Spleen (tissue), 11 donors: ENCODE measurements at regions not wholly inside any gene's neighbourhood (a gene's known extent, or its start where the extent isn't known, plus 50 kb on each side); places are given as distances from the start of the nearest gene placed in this dataset.

Experiments used
- DNase-seq: peaks from one replicate; pipeline ENCODE4 v3.0.0-alpha.2; 2020
- H3K27ac ChIP-seq, 8 donors: fragments of 200-600 bp; sonication (generic) in 7 of 8; 1 replicate in 4 of 8; 2 replicates in 4 of 8; pipeline versions ENCODE4 v1.5.0 to v1.8.0; 2016 to 2021; ENCODE audit warnings: inconsistent platforms in 4 of 8, mild to moderate bottlenecking in 4 of 8, moderate library complexity in 1 of 8
- H3K27me3 ChIP-seq, 7 donors: fragments of 200-600 bp; sonication (generic) in 6 of 7; replicated peaks in 1 of 7; 1 replicate in 4 of 7; 2 replicates in 3 of 7; pipeline versions ENCODE4 v1.5.0 to v1.8.0; 2016 to 2021; ENCODE audit warnings: inconsistent platforms in 3 of 7, mild to moderate bottlenecking in 1 of 7
- H3K36me3 ChIP-seq, 6 donors: fragments of 200-600 bp; sonication (generic) in 5 of 6; 1 replicate in 4 of 6; 2 replicates in 2 of 6; pipeline versions ENCODE4 v1.5.0 to v1.8.0; 2016 to 2021; ENCODE audit warnings: inconsistent platforms in 2 of 6
- H3K4me1 ChIP-seq, 6 donors: fragments of 200-600 bp; sonication (generic) in 5 of 6; 1 replicate in 3 of 6; 2 replicates in 3 of 6; pipeline versions ENCODE4 v1.5.0 to v1.8.0; 2016 to 2021; ENCODE audit warnings: inconsistent platforms in 3 of 6
- H3K4me3 ChIP-seq, 8 donors: fragments of 200-600 bp; sonication (generic) in 7 of 8; 1 replicate in 4 of 8; 2 replicates in 4 of 8; pipeline versions ENCODE4 v1.5.0 to v1.8.0; 2016 to 2021; ENCODE audit warnings: inconsistent platforms in 4 of 8, mild to moderate bottlenecking in 4 of 8, moderate library complexity in 2 of 8
- H3K9me3 ChIP-seq, 8 donors: fragments of 200-600 bp; sonication (generic) in 7 of 8; 1 replicate in 4 of 8; 2 replicates in 4 of 8; pipeline versions ENCODE4 v1.5.0 to v1.8.0; 2016 to 2021; ENCODE audit warnings: inconsistent platforms in 4 of 8
- CTCF ChIP-seq, 11 experiments: fragments of 200-600 bp in 7 of 11; fragments of 450-650 bp in 4 of 11; sonication (generic) in 4 of 11; IDR thresholded peaks in 8 of 11; conservative IDR thresholded peaks in 3 of 11; 1 replicate in 7 of 11; 2 replicates in 4 of 11; pipeline versions ENCODE4 v1.4.0 to v1.8.0; 2016 to 2021; ENCODE audit warnings: antibody characterized with exemption in 11 of 11, inconsistent platforms in 4 of 11, mild to moderate bottlenecking in 1 of 11
- POLR2A ChIP-seq, 3 donors: fragments of 450-650 bp; IDR thresholded peaks; one replicate each; pipeline ENCODE4 v1.5.1; 2017; ENCODE audit warnings: antibody characterized with exemption in 3 of 3, mild to moderate bottlenecking in 1 of 3
- POLR2AphosphoS5 ChIP-seq, 3 donors: sonication (generic); formaldehyde crosslinking; IDR thresholded peaks; one replicate each; pipeline ENCODE4 v1.5.1; 2017; ENCODE audit warnings: antibody characterized with exemption in 3 of 3
- WGBS, 5 donors: extraction: QIAGEN DNeasy Blood & Tissue Kit in 3 of 5; methylation state at CpG; one replicate each; pipeline versions ENCODE4 v1.1.5 to v1.1.7; 2013 to 2018; 5-methylcytosine and 5-hydroxymethylcytosine counted together
- intact Hi-C: fragments of 100-400 bp; cut with DNase I; formaldehyde crosslinking; loops from one replicate; pipeline ENCODE4 v1.15.0; 2023; ENCODE audit warnings: low total_unique reads
- donor health status: healthy with polysubstance abuse.
- donor health status: DM: no; HTN: no; CAD: no; lungs with moderate emphysema.
- donor health status: DM: no; HTN: no; CAD: no.
- donor health status: Bipolar disorder and iron deficiency.
- donor health status: healthy.
- donor health status: DM: no; HTN: no; CAD: no.
- donor health status: DM: yes; HTN: yes; CAD: no.

DNA sequence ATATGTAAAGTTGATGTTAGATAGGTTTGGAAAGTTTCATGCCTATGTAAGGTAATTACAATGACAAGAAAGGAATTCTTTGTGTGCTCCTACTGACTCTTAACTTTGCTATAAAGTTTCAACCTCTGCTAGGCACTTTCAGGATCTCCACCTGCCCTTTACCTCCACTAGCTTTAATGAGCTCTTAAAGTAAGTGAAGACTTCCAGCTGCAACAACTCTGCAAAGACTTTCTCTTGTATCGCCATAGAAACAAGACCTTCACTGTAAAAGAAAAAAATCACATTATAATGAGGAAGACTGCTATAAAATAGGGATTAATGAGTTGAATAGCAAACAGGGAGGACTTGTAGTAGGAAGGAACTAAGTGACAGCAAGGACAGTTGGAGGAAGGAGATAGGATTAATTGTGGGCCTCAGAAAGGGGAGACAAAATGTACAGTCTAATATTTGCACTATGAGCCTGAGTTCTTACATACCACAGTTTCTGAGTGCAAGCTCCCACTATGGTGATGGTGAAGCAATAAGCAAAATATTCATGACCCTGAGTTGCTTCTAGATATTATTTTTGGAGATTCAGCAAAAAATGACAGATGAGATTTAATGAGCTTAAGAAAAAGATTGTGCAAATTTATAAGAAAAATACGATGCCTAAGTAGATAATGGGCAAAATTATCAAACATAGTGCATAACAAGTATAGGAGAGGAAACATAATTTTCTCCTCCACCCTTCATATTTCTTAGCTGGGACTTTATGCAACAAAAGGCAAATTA, 66.7 kb downstream of the DHRS2 start:
- Histone ChIP-seq H3K9me3 (peaks cover 0 to 40% (median 23%) of the 10 kb centered on the region in 8 donors), H3K36me3 (no peaks in the 10 kb centered on the region), H3K27ac (peak overlapping the region in 5 of 8 donors; percentile 10 to 77 (median 67)), H3K27me3 (peaks cover 0 to 4% (median 0%) of the 10 kb centered on the region in 7 donors), H3K4me1 (peaks cover 0 to 21% (median 7%) of the 10 kb centered on the region in 6 donors), H3K4me3 (peak overlapping the region in 1 of 8 donors; percentile 40)
- TF ChIP-seq POLR2A (IDR thresholded peaks at IDR 0.05): no peak
- intact Hi-C loops: no loop called here
- DNase-seq: no peak
- WGBS, 5 donors: 17 to 39% (median 22%) methylated on average over 2 of the region's 2 CpGs

GRCh38 chr14:23704890-23705289, 68.7 kb downstream of the DHRS2 start:
- peaks cover 0 to 9% (median 0%) of the 10 kb centered on the region in 6 donors for H3K4me1 ChIP-seq
- DNase-seq: no peak
- intact Hi-C loops: no loop called here
- H3K27ac ChIP-seq: no peak overlapping the region
- no peak overlapping the region for H3K4me3 ChIP-seq
- no peak for TF ChIP-seq POLR2A (IDR thresholded peaks at IDR 0.05)
- no peak for TF ChIP-seq CTCF (IDR thresholded peaks at IDR 0.05 in 8 of 11, conservative IDR thresholded peaks at IDR 0.05 in 3 of 11)
- no peak for TF ChIP-seq POLR2AphosphoS5 (IDR thresholded peaks at IDR 0.05)
- WGBS, 5 donors: 48 to 67% (median 57%) methylated on average over 2 of the region's 2 CpGs
- peaks cover 0 to 40% (median 23%) of the 10 kb centered on the region in 8 donors for H3K9me3 ChIP-seq
- H3K27me3 ChIP-seq: peaks cover 0 to 4% (median 0%) of the 10 kb centered on the region in 7 donors
- H3K36me3 ChIP-seq: no peaks in the 10 kb centered on the region

DNA sequence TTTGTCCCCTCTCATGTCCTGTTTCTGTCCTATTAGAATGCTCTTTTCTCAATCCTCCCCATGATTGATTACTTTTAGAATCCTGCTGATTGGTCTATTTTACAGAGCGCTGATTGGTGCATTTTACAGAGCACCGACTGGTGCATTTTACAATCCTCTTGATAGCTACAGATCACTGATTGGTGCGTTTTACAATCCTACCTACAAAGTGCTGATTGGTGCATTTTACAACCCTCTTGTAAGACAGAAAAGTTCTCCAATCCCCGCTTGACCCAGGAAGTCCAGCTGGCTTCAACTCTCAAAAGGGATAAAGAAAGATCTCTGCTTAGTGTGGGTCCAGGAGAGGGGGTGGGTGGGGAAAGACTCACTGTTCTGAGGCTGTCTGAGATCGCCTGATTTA, 71.3 kb downstream of the DHRS2 start:
- 84 to 93% (median 87%) methylated on average over 5 of the region's 5 CpGs for WGBS, 5 donors
- DNase-seq: no peak
- Histone ChIP-seq H3K9me3 (peaks cover 0 to 40% (median 23%) of the 10 kb centered on the region in 8 donors), H3K27ac (no peak overlapping the region), H3K4me1 (peaks cover 0 to 5% (median 0%) of the 10 kb centered on the region in 6 donors), H3K36me3 (no peaks in the 10 kb centered on the region), H3K27me3 (no peaks in the 10 kb centered on the region), H3K4me3 (no peak overlapping the region)
- TF ChIP-seq POLR2AphosphoS5 (IDR thresholded peaks at IDR 0.05): no peak
- TF ChIP-seq CTCF (IDR thresholded peaks at IDR 0.05 in 8 of 11, conservative IDR thresholded peaks at IDR 0.05 in 3 of 11): no peak
- no peak for TF ChIP-seq POLR2A (IDR thresholded peaks at IDR 0.05)
- intact Hi-C loops: no loop called here

- whole genome bisulfite sequencing, 5 donors: 83 to 93% (median 87%) methylated on average over 4 of the region's 4 CpGs
These were observed 72.2 kb downstream of the DHRS2 start for GRCh38 chr14:23708343-23708742.

More at GRCh38 chr14:23708343-23708742, 72.2 kb downstream of the DHRS2 start:
- TF ChIP-seq CTCF (IDR thresholded peaks at IDR 0.05 in 8 of 11, conservative IDR thresholded peaks at IDR 0.05 in 3 of 11) (no peak), POLR2A (IDR thresholded peaks at IDR 0.05) (no peak), POLR2AphosphoS5 (IDR thresholded peaks at IDR 0.05) (no peak)
- H3K9me3 ChIP-seq: peaks cover 0 to 39% (median 22%) of the 10 kb centered on the region in 8 donors
- no peak overlapping the region for H3K27ac ChIP-seq
- no peak for DNase-seq
- intact Hi-C loops: no loop called here
- no peaks in the 10 kb centered on the region for H3K4me1 ChIP-seq
- no peaks in the 10 kb centered on the region for H3K36me3 ChIP-seq
- H3K4me3 ChIP-seq: no peak overlapping the region
- H3K27me3 ChIP-seq: no peaks in the 10 kb centered on the region
